Astrocyte (in vitro differentiated cells and primary cell): ENCODE measurements at regions not wholly inside any gene's neighbourhood (a gene's known extent, or its start where the extent isn't known, plus 50 kb on each side); places are given as distances from the start of the nearest gene placed in this dataset.

ENCODE experiments used
- DNase-seq: peaks from one replicate; pipeline ENCODE4 v3.0.0-alpha.2; 2010; ENCODE audit warnings: low read depth
- FAIRE-seq: peaks from 2 replicates; lab custom pipeline; 2011; peaks lifted over from hg19 to GRCh38; lab: Jason Lieb, UNC
- H2AFZ ChIP-seq: 2 replicates; pipeline ENCODE4 v1.6.0; 2012; ENCODE audit warnings: low read depth, low read length, inconsistent platforms
- H3K27ac ChIP-seq: 2 replicates; pipeline ENCODE4 v1.5.1; 2011; ENCODE audit warnings: low read depth, low read length, inconsistent platforms
- H3K27me3 ChIP-seq: 2 replicates; pipeline ENCODE4 v1.6.0; 2011; ENCODE audit warnings: low read length, inconsistent platforms; ENCODE audit not compliant: insufficient read depth
- H3K36me3 ChIP-seq: 2 replicates; pipeline ENCODE4 v1.5.1; 2011; ENCODE audit warnings: low read length, inconsistent platforms; ENCODE audit not compliant: insufficient read depth
- H3K4me1 ChIP-seq: 2 replicates; pipeline ENCODE4 v1.5.1; 2011; ENCODE audit warnings: low read length, inconsistent platforms; ENCODE audit not compliant: insufficient read depth
- H3K4me2 ChIP-seq: 2 replicates; pipeline ENCODE4 v1.6.0; 2012; ENCODE audit warnings: low read length, inconsistent platforms
- H3K4me3 ChIP-seq: 2 replicates; pipeline ENCODE4 v1.5.1; 2011; ENCODE audit warnings: low read depth, mild to moderate bottlenecking, low read length, inconsistent platforms; ENCODE audit not compliant: insufficient read depth
- H3K79me2 ChIP-seq: 2 replicates; pipeline ENCODE4 v1.6.0; 2012; ENCODE audit warnings: mild to moderate bottlenecking, low read length, inconsistent platforms; ENCODE audit not compliant: insufficient read depth
- H3K9ac ChIP-seq: 2 replicates; pipeline ENCODE4 v1.6.0; 2012; ENCODE audit warnings: mild to moderate bottlenecking, low read length, inconsistent platforms
- H3K9me3 ChIP-seq: 2 replicates; pipeline ENCODE4 v1.5.1; 2012; ENCODE audit warnings: low read depth, mild to moderate bottlenecking, low read length, inconsistent platforms; ENCODE audit not compliant: insufficient read depth
- H4K20me1 ChIP-seq: 2 replicates; pipeline ENCODE4 v1.6.0; 2012; ENCODE audit warnings: low read length, inconsistent platforms; ENCODE audit not compliant: insufficient read depth
- H3K27ac Mint-ChIP-seq: one replicate; pipeline ENCODE4 v1.8.0; 2021; ENCODE audit warnings: mild to moderate bottlenecking, mixed read lengths; ENCODE audit not compliant: unreplicated experiment
- H3K27me3 Mint-ChIP-seq: one replicate; pipeline ENCODE4 v1.8.0; 2021; ENCODE audit warnings: low read depth, mixed read lengths; ENCODE audit not compliant: unreplicated experiment
- H3K36me3 Mint-ChIP-seq: one replicate; pipeline ENCODE4 v1.8.0; 2021; ENCODE audit warnings: low read depth, mixed read lengths; ENCODE audit not compliant: unreplicated experiment
- H3K4me1 Mint-ChIP-seq: one replicate; pipeline ENCODE4 v1.8.0; 2021; ENCODE audit warnings: low read depth, mixed read lengths; ENCODE audit not compliant: unreplicated experiment
- H3K4me3 Mint-ChIP-seq: one replicate; pipeline ENCODE4 v1.8.0; 2021; ENCODE audit warnings: mild to moderate bottlenecking, moderate library complexity, mixed read lengths; ENCODE audit not compliant: unreplicated experiment
- H3K9me3 Mint-ChIP-seq: one replicate; pipeline ENCODE4 v1.8.0; 2021; ENCODE audit warnings: mild to moderate bottlenecking, mixed read lengths; ENCODE audit not compliant: unreplicated experiment
- EZH2 ChIP-seq: IDR thresholded peaks from 2 replicates; pipeline ENCODE4 v1.6.1; 2012; ENCODE audit warnings: mild to moderate bottlenecking, low read length, inconsistent platforms; ENCODE audit not compliant: insufficient read depth
- TF ChIP-seq, protein P1 (sequence below): IDR thresholded peaks from 2 replicates; pipeline ENCODE4 v1.5.1; 2011; ENCODE audit warnings: low read depth, mild to moderate bottlenecking, inconsistent platforms, low read length, moderate library complexity; ENCODE audit not compliant: insufficient read depth

GRCh38 chr7:13457790-13458189 lies 531.7 kb downstream of the ETV1 start:
- Histone ChIP-seq H3K4me3 (no peak overlapping the region), H3K4me2 (no peak overlapping the region), H3K4me1 (no peaks in the 10 kb centered on the region), H3K36me3 (no peaks in the 10 kb centered on the region), H3K27ac (no peak overlapping the region), H4K20me1 (no peaks in the 10 kb centered on the region), H2AFZ (no peak overlapping the region), H3K27me3 (no peaks in the 10 kb centered on the region), H3K9me3 (no peaks in the 10 kb centered on the region), H3K79me2 (no peaks in the 10 kb centered on the region), H3K9ac (no peak overlapping the region)
- FAIRE-seq (no peak), DNase-seq (no peak)
- Mint-ChIP-seq H3K27me3 (no peaks in the 10 kb centered on the region), H3K36me3 (no peaks in the 10 kb centered on the region), H3K27ac (no peak overlapping the region), H3K4me3 (no peak overlapping the region), H3K9me3 (no peaks in the 10 kb centered on the region), H3K4me1 (no peaks in the 10 kb centered on the region)
- TF ChIP-seq, protein P1, sequence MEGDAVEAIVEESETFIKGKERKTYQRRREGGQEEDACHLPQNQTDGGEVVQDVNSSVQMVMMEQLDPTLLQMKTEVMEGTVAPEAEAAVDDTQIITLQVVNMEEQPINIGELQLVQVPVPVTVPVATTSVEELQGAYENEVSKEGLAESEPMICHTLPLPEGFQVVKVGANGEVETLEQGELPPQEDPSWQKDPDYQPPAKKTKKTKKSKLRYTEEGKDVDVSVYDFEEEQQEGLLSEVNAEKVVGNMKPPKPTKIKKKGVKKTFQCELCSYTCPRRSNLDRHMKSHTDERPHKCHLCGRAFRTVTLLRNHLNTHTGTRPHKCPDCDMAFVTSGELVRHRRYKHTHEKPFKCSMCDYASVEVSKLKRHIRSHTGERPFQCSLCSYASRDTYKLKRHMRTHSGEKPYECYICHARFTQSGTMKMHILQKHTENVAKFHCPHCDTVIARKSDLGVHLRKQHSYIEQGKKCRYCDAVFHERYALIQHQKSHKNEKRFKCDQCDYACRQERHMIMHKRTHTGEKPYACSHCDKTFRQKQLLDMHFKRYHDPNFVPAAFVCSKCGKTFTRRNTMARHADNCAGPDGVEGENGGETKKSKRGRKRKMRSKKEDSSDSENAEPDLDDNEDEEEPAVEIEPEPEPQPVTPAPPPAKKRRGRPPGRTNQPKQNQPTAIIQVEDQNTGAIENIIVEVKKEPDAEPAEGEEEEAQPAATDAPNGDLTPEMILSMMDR: no peak
- no peak for TF ChIP-seq EZH2

GRCh38 chr7:13466874-13467547 lies 522.5 kb downstream of the ETV1 start:
- no peaks in the 10 kb centered on the region for H3K9me3 Mint-ChIP-seq
- no peaks in the 10 kb centered on the region for H3K36me3 ChIP-seq
- no peaks in the 10 kb centered on the region for H3K9me3 ChIP-seq
- H3K4me1 Mint-ChIP-seq: no peaks in the 10 kb centered on the region
- no peak overlapping the region for H3K9ac ChIP-seq
- H3K36me3 Mint-ChIP-seq: no peaks in the 10 kb centered on the region
- no peak for DNase-seq
- H3K4me3 Mint-ChIP-seq: no peak overlapping the region
- no peak overlapping the region for H3K4me3 ChIP-seq
- H3K27me3 ChIP-seq: no peaks in the 10 kb centered on the region
- H3K79me2 ChIP-seq: no peaks in the 10 kb centered on the region
- no peak overlapping the region for H3K27ac Mint-ChIP-seq
- no peaks in the 10 kb centered on the region for H3K4me1 ChIP-seq
- H2AFZ ChIP-seq: no peak overlapping the region
- FAIRE-seq: no peak
- no peaks in the 10 kb centered on the region for H3K27me3 Mint-ChIP-seq
- H3K27ac ChIP-seq: no peak overlapping the region
- H3K4me2 ChIP-seq: no peak overlapping the region
- TF ChIP-seq, protein P1: no peak
- no peak for TF ChIP-seq EZH2
- no peaks in the 10 kb centered on the region for H4K20me1 ChIP-seq

DNA sequence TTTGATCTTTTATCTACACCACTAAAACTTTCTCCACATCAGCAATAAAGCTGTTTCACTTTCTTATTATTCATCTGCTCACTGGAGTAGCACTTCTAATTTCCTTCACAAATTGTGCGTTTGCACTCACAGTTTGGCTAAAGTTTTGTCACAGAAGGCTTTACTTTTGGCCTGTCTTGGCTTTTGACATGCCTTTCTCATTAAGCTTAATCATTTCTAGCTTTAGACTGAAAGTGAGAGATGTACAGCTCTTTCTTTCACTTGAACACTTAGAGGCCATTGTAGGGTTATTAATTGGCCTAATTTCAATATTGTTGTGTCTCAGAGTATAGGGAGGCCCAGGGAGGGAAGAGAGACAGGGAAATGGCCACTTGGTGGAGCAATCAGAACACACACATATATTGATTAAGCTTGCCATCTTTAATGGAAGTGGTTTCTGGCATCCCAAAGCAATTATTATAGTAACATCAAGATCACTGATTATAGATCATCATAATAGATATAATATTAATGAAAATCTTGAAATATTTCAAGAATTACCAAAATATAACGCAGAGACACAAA lies 512.5 kb downstream of the ETV1 start:
- Histone ChIP-seq H3K79me2 (no peaks in the 10 kb centered on the region), H3K4me2 (no peak overlapping the region), H3K9me3 (no peaks in the 10 kb centered on the region), H3K27me3 (no peaks in the 10 kb centered on the region), H3K27ac (no peak overlapping the region), H3K4me1 (no peaks in the 10 kb centered on the region), H4K20me1 (no peaks in the 10 kb centered on the region), H3K36me3 (no peaks in the 10 kb centered on the region), H3K9ac (no peak overlapping the region), H2AFZ (no peak overlapping the region), H3K4me3 (no peak overlapping the region)
- Mint-ChIP-seq H3K27ac (no peak overlapping the region), H3K36me3 (no peaks in the 10 kb centered on the region), H3K9me3 (no peaks in the 10 kb centered on the region), H3K4me1 (no peaks in the 10 kb centered on the region), H3K27me3 (no peaks in the 10 kb centered on the region), H3K4me3 (no peak overlapping the region)
- DNase-seq (no peak), FAIRE-seq (no peak)
- TF ChIP-seq, protein P1: no peak
- no peak for TF ChIP-seq EZH2
